ENCODE measurements at regions not wholly inside any gene's neighbourhood (a gene's known extent, or its start where the extent isn't known, plus 50 kb on each side); places are given as distances from the start of the nearest gene placed in this dataset.

- no peak for TF ChIP-seq CTCF (IDR thresholded peaks at IDR 0.05; ENCODE audit: insufficient read depth, low read depth, low read length)
- TF ChIP-seq EZH2 (IDR thresholded peaks at IDR 0.05; ENCODE audit: insufficient read depth, low read length) = no peak
These were observed 304.6 kb upstream of the CDH11 start for GRCh38 chr16:65426484-65426883.
